HG02571 (cell line): ENCODE measurements at regions not wholly inside any gene's neighbourhood (a gene's known extent, or its start where the extent isn't known, plus 50 kb on each side); places are given as distances from the start of the nearest gene placed in this dataset.

Source experiments
- ATAC-seq: cut with Tn5 transposase; IDR thresholded peaks from one replicate; pipeline ENCODE4 v1.9.1; 2021; ENCODE audit warnings: mild to moderate bottlenecking, moderate library complexity; ENCODE audit not compliant: unreplicated experiment

DNA sequence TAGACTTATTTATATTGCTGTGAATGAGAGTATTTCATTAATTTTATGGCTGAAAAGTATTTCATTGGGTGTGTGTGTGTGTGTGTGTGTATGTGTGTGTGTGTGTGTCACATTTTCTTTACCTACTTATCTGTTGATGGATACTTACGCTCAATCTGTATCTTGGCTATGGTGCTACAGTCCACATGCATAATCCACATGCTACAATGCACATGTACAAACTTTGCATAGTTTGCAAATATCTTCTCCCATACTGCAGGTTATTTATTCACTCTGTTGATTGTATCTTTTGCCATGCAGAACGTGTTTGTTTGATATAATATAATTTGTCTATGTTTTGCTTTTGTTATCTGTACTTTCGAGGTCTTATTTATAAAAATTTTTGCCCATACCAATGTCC lies 167.8 kb downstream of the RAB28 start:
- ATAC-seq = no peak

DNA sequence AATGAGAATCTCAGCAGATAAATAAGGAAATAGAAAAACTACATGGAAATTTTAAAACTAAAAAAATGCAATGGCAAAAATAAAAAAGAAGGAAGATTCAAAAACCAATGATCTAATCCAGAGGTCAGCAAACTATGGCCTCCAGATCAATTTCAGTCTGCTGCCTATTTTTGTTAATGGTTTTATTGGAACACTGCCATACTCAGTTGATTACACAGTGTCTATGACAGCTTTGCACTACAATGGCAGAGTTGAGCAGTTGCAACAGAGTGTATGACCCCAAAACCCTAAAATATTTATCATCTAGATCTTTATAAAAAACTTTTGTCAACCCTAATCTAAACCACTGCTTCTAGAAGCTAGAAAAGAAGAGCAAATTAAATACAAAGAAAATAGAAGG lies 170.3 kb downstream of the RAB28 start:
- no peak for ATAC-seq

DNA sequence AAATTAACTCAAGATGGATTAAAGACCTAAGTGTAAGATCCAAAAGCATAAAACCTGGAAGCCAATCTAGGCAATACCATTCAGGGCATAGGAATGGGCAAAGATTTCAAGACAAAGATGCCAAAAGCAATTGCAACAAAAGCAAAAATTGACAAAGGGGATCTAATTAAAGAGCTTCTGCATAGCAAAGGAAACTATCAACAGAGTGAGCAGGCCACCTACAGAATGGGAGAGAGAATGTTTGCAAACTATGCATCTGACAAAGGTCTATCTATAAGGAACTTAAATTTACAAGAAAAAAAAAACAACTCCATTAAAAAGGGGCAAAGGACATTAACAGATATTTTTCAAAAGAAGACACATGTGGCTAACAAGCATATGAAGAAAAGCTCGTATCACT lies 171.9 kb downstream of the RAB28 start:
- ATAC-seq = no peak

DNA sequence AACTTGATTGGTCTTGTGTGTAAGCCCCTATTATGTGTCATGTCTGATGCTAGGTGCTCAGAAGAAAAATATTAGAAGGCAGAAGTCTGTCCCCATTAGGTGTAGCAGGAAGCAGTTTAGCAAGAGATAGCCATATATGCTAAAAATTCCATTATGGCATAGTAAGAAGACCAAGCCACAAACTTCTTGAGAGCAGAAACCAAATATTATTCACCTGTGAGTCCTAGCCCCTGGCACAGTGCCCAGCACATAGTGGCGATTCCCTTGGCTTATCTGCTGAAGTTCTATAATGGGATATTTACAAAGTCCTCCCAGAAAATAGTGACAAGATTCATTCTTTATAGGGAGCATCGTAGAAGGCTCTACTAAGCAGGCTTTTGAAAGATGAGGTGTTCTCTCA lies 174.4 kb downstream of the RAB28 start:
- ATAC-seq = no peak

DNA sequence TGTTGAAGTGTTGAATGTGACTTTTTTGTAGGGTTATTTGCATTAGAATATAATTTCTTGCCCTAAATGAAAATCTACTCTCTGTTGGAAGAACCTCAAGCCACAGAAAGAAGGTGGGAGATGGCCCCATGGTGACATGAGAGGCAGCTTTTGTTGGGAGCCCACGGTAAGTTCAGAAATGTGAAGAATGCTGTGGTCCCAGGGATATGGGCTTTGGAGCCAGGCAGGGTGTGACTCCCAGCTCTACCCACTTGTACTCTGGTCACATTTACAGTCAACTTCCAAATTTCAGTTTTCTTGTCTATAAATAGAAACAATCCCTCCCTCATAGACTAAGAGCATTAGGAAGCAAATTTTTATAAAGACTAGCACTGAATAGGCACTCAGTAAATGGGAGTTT lies 177.8 kb downstream of the RAB28 start:
- ATAC-seq = no peak

DNA sequence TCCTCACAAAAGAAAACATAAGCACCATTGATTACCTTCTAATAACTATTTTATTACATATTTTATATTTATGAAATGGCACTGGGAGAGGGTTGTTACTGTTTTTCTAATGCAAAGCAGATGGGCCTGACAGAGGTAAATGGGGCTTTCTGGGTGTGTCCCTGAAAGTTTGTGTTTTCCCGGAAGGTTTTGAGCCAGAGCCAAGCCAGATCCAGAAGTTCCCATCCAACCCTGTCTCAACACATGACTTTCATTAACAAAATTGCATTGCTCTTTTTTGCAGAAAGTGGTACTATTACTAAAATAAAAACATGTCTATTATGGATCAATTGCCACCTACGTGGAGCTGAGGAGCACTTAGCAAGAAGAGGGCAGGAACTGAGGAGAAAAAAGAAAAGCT lies 181.3 kb downstream of the RAB28 start:
- ATAC-seq = no peak

DNA sequence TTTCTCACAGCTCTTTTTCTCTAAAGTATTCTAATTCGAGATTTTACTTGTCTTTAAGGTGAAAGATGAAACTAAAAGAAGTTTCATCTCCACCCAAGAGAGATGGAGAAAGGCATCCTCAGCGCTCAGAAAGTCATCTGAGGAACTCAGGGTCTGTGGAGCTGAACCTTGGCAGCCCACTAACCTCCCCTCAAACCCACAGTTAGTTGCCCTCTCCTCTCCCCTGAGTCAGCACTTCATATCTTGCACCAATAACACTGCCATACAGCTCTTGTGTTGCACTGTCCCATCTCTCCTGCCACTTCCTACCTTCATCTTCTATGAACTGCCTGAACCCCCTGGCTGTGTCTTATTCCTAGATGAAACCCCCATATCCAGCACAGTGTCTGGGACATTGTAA lies 184.8 kb downstream of the RAB28 start:
- ATAC-seq = no peak

DNA sequence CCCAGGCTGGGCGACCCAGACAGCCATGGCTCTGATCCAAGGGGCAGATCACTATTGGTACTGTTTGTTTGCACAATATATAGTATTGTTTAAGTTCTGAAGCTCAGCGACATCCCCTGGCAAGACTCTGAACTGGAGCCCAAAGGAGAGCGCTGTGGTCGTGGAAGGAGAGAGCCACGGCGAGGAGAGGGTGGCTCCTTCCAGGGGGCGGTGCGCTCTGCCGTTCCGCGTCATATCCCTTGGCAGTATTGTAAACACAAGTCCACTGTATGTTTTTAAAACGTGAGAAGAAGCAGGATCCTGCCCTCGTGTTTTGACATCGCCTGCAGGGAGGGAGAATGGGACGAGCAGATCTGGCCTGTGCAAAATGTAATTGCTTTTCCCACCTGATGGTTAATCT lies 185.5 kb downstream of the RAB28 start:
- no peak for ATAC-seq

DNA sequence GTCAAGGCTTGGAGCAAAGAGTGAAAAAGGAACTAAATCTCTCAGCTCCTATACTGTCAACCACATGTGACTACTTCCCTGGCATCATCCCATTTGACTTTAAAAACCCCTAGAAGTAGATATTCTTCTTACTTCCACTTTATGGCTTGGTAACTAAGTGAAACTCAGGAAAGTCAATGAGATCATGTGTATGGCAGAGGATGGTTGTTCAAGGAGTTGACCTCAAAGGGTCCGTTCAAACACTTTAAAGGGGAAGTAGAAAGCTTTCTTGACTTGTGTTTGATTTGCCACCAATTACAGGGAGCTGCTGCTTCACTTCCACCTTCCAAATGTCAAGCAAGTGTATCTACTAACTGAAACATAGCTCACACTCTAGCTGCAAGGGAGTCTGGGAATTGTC lies 187.2 kb downstream of the RAB28 start:
- no peak for ATAC-seq

DNA sequence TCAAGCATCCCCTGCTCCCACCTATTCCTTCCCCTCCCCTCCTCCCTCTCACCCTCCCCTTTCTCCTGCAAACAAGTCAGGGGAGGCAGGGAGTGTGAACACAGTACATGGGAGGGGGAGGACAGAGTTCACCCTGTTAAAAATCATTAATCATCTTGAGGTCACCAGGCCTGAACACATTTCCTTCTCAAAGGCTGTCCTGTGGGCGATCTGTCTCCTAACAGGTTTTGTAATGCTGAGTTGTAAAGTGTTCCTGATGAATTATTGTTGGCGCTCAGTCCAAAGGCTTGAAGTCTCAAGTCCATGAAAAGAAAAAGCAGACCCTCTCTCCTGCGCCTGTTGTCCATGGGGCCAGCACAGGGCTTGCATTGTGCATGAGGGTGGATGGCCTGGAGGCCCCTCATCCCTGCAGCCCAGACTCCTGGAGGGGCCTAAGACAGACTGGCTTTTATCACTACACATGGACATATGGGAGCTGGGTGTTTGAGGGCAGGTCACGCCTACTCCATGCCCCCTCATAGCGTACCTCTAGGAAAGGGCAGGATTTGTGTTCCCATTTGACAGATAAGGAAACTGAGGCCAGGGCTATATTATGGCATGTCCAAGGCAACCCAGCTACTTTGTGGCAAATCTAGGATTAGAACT lies 189.1 kb downstream of the RAB28 start:
- ATAC-seq = no peak

DNA sequence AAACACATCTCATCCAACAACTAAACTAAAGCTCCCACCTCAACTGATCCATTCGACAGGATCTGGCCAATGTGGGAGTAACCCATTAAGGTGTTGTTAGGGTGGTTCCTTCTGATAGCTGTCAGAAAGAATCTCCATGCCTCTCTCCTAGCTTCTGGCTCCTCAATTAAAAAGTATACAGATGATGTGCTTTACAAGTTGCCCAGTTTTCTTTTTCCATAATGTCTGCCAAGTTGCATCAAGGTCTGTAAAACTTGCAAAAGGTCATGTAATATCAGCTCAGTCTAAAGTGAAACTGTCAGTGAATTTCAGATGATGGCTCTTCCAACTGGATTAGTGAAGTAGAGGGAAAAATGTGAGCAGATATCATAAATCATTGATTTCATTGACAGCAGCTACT lies 191.8 kb downstream of the RAB28 start:
- no peak for ATAC-seq

DNA sequence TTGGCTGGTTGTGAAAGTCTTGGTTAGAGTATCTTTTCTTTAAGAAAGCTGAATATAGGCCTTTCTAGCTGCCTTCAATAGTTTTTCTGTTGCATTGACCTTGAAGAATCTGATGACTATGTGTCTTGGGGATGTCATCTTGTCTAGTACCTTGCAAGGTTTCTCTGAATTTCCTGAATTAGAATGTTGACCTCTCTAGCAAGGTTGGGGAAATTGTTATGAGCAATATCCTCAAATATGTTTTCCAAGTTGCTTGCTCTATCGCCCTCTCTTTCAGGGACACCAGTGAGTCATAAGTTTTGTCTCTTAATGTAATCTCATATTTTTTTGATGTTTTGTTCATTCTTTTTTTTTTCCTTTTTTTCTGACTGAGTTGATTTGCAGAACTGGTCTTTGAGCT lies 194.7 kb downstream of the RAB28 start:
- no peak for ATAC-seq

DNA sequence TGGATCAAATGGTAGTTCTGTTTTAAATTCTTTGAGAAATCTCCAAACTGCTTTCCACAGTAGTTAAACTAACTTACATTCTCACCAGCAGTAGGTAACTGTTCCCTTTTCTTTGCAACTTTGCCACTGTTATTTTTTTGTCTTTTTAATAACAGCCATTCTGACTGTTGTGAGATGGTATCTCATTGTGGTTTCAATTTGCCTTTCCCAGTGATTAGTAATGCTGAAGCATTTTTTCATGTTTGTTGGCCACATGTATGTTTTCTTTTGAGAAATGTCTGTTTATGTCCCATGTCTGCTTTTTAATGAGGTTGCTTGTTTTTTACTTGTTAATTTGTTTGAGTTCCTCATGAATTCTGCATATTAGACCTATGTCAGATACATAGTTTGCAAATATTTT lies 198.8 kb downstream of the RAB28 start:
- no peak for ATAC-seq

DNA sequence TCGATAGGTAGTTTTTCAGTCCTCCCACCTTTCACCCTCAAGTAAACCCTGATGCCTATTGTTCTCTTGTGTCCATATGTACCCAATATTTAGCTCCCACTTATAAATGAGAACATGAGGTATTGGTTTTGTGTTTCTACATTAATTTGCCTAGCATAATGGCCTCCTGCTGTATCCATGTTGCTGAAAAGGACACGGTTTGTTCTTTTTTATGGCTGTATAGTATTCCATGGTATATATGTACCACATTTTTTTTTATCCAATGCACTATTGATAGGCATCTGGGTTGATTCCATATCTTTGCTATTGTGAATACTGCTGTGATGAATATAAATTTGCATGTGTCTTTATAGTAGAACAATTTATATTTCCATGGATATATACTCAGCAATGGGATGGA lies 199.2 kb downstream of the RAB28 start:
- ATAC-seq = no peak

DNA sequence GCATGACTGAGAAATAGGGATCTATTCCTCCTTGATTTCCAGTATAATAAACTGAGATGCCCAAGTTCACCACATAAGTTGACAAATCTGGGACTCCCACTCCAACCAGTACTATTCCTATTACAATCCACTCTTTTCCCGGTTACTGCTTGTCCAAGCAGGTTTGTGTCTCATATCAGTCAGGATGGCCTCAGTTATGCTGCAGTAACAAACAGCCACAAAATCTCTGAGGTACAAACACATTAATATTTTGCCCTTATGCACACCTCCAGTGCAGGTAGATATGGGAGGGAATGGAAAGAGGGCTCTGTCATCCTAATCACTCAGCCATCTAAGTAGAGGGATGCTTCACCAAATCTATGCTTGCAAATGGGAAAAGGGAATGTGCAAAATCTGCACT lies 207.8 kb downstream of the RAB28 start:
- no peak for ATAC-seq

DNA sequence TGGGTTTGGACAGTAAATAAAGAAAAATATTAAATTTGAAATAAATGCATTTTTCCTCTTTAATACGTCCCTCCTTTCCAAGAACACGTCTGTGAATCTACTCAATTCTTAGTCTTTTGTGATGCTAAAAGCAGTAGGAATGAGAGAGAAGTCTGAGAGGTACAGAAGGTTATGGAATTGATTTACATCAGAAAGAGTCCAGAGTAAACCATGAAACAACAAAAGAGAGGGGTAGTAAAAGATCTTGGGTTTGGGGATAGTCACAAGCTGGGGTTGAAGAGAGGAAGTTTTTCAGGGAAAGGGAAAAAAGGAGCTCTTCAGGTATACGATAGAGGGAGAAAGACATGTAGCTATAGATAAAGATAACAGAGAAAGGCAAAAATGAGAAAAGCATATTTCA lies 215.4 kb downstream of the RAB28 start:
- ATAC-seq = no peak

DNA sequence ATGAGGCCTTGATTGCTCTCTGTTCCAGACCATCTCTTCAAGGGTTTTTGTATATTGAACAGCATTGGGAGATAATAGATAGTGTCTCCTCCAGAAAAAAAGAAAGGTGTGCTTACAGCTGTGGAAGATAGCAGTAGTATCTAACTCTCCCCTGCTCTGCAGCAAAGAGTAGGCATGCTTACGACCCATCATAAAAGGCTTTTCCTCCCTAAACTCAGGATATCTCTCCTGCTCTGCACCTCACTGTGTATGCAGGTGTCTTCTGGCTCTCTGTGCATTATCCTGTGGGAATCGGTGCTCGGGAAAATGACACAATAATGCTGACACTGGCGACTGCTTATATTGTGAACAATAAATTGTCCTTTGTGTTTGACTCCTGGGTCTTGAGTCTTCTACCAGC lies 216.0 kb downstream of the RAB28 start:
- no peak for ATAC-seq

DNA sequence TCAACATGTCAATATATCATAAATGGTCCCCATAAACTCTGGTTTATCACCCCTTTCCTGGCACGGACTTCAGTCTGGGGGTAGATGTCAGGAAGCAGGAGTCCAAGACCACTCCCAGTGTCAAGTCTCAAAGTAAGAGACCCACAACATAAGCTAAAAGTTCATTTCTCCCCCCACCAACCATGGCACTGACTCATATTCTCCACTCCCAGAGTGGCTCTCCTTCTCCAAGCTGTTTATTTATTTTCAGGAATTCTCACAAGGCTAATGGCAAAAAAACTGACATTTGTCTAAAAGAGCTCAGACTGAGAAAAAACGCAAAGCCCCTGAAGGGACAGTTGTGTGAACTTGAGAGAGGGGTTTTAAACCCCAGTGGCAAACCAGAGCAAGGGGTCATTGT lies 217.0 kb downstream of the RAB28 start:
- no peak for ATAC-seq

DNA sequence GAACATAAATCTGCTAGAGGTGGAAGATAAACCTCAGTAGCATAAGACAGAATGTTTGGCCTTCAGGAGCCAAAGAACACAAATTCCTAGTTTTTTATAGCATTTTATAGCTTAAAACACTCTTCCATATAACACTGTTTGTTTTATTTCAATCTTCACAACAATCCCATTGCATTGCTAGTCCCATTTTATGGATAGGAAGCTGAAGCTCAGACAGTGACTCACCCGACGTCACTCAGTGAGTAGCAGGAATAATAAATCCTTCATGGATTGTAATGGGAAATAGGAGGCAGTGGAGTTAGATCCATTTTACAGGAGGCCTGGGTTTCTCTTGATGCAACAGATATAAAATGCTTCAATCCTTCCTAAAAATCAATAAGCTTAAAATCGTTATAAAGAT lies 217.5 kb downstream of the RAB28 start:
- no peak for ATAC-seq

DNA sequence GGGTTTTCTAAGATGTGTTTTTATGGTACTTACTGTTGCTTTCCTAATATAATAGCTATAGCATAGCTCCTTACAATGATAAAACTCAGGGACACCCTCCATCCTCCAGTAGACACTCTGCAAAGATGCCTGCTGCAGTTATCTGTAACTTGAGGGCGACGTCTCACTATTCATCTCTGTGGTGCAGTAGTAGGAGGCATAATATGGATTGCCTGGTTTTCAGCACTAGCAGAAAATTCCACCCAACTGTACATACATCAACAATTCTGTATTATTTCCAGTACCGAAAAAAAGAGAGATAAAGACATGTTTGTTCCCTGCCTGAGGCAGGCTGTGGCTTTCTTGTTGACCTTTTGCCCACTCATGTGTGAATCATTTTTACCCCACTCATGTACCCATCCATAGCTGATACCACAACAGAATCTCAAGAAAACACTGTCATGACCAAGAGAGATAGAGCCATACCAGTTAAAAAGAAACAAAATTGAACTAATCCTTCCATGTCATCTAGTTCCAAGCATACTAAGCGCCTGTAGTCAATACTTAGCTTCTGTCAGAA lies 220.1 kb downstream of the RAB28 start:
- ATAC-seq = no peak

DNA sequence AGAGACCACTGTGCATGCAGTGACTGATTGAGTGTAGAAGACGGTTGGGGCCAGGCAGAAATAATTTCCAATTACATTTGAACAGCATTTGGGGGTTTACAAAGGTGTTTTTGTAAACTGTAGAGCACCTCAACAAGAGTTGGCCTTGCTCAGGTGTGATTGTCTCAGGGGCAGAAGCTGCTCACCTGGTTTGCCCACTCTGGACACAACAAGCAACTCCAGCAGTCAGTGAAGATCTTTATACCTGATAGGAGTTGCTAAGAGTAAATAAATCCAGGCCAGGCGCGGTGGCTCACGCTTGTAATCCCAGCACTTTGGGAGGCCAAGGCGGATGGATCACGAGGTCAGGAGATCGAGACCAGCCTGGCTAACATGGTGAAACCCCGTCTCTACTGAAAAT lies 221.3 kb downstream of the RAB28 start:
- no peak for ATAC-seq

DNA sequence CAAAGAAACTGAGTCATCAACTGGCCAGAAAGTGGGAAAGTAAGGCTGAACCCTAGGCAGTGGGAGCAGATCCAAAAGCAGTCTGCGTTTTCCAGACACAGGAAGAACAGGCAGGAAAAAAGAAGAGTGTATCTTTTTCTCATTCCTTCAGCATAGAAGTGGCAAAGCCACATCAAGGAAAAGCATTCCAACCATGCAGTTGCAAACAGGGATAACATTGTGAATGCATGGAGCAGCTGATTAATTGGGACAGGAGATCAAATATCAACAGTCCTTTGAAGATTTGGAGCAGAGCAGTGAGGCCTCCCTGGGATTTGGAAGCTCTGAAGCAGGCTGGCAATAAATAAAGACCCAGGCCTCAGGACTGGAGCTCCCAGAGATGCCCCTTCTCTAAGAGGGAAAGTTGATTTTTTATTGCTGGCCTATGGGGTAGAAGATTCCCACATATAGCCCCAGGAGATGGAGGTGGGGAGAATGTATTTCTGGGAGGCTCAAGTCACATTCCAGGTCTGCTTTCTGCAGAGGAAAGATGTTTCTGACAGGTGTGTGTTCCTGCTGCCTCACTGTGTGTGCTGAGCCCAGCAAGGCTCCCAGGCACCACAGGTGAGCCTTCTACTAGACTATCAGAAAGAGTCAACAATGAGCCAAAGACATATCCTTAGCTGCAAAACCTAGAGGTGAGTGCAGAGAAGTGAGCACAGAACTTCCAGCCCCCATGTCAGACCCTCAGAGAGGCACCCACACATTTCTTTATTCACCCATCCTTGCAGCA lies 222.5 kb downstream of the RAB28 start:
- ATAC-seq = no peak

DNA sequence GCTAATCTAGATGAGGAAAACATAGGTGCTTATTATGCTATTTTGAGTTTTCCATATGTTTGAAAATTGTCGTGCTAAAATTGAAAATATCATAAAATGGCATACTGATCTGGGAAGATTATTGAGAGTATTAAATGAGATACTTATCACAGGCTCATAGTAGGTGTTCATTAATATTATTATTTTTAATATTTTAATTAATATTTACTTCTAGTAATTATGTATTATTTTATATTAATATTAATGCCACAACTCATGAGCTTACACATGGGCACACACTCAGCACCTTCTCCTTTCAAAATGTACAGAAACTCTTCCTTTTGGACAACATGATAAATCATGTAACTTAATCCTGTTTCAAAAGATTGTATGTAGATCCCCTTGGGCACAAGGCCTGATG lies 223.6 kb downstream of the RAB28 start:
- ATAC-seq = no peak
